Prostate gland (tissue), 2 donors: ENCODE measurements at regions not wholly inside any gene's neighbourhood (a gene's known extent, or its start where the extent isn't known, plus 50 kb on each side); places are given as distances from the start of the nearest gene placed in this dataset.

Source experiments
- CTCF ChIP-seq, 4 experiments: fragments of 200-600 bp in 2 of 4; fragments of 450-650 bp in 2 of 4; sonication (generic) in 2 of 4; IDR thresholded peaks; 1 replicate in 3 of 4; 2 replicates in 1 of 4; pipeline ENCODE4 v1.5.1; 2016 to 2019; ENCODE audit warnings: antibody characterized with exemption in 4 of 4, mild to moderate bottlenecking in 2 of 4, moderate library complexity in 2 of 4
- POLR2A ChIP-seq: fragments of 450-650 bp; IDR thresholded peaks from one replicate; pipeline ENCODE4 v1.6.1; 2016; ENCODE audit warnings: antibody characterized with exemption, mild to moderate bottlenecking

- TF ChIP-seq CTCF (IDR thresholded peaks at IDR 0.05) (no peak), POLR2A (no peak)
Measured at GRCh38 chr19:29454109-29454508, 71.7 kb upstream of the VSTM2B start.
